ENCODE measurements at regions not wholly inside any gene's neighbourhood (a gene's known extent, or its start where the extent isn't known, plus 50 kb on each side); places are given as distances from the start of the nearest gene placed in this dataset.

GRCh38 chr7:45347804-45348203, 190.2 kb downstream of the RAMP3 start:
- Histone ChIP-seq H3K9ac (ENCODE audit: insufficient read length, low read depth) (no peak overlapping the region), H3K9me3 (ENCODE audit: insufficient read depth, low read length) (no peaks in the 10 kb centered on the region), H3K4me1 (ENCODE audit: insufficient read depth, insufficient read length) (peaks cover 10% of the 10 kb centered on the region), H3K27me3 (ENCODE audit: insufficient read depth, insufficient read length) (no peaks in the 10 kb centered on the region), H3K36me3 (ENCODE audit: insufficient read depth, insufficient read length, low read length) (no peaks in the 10 kb centered on the region), H3K4me3 (ENCODE audit: insufficient read length, low read depth) (no peak overlapping the region)
- peak; percentile 63 for DNase-seq (ENCODE audit: low read depth, low spot score)
- TF ChIP-seq SUZ12 (IDR thresholded peaks at IDR 0.05; ENCODE audit: extremely low read depth, insufficient read depth, insufficient read length), result no peak
- no peak for TF ChIP-seq ZNF274 (IDR thresholded peaks at IDR 0.05; ENCODE audit: low read depth, low read length)
- TF ChIP-seq YY1 (IDR thresholded peaks at IDR 0.05; ENCODE audit: insufficient read depth, insufficient read length), result no peak

- Histone ChIP-seq H3K9ac (ENCODE audit: insufficient read length, low read depth) (no peak overlapping the region), H3K27me3 (ENCODE audit: insufficient read depth, insufficient read length) (no peaks in the 10 kb centered on the region), H3K36me3 (ENCODE audit: insufficient read depth, insufficient read length, low read length) (no peaks in the 10 kb centered on the region), H3K9me3 (ENCODE audit: insufficient read depth, low read length) (no peaks in the 10 kb centered on the region), H3K4me1 (ENCODE audit: insufficient read depth, insufficient read length) (peaks cover 10% of the 10 kb centered on the region), H3K4me3 (ENCODE audit: insufficient read length, low read depth) (no peak overlapping the region)
- DNase-seq (ENCODE audit: low read depth, low spot score), result no peak
- TF ChIP-seq SUZ12 (IDR thresholded peaks at IDR 0.05; ENCODE audit: extremely low read depth, insufficient read depth, insufficient read length) (no peak), YY1 (IDR thresholded peaks at IDR 0.05; ENCODE audit: insufficient read depth, insufficient read length) (no peak), ZNF274 (IDR thresholded peaks at IDR 0.05; ENCODE audit: low read depth, low read length) (no peak)
Measured at GRCh38 chr7:45349090-45349489, 191.5 kb downstream of the RAMP3 start.

GRCh38 chr7:45350896-45351295, 193.3 kb downstream of the RAMP3 start:
- Histone ChIP-seq H3K4me3 (ENCODE audit: insufficient read length, low read depth) (no peak overlapping the region), H3K36me3 (ENCODE audit: insufficient read depth, insufficient read length, low read length) (no peaks in the 10 kb centered on the region), H3K4me1 (ENCODE audit: insufficient read depth, insufficient read length) (peaks cover 10% of the 10 kb centered on the region), H3K9me3 (ENCODE audit: insufficient read depth, low read length) (no peaks in the 10 kb centered on the region), H3K9ac (ENCODE audit: insufficient read length, low read depth) (no peak overlapping the region), H3K27me3 (ENCODE audit: insufficient read depth, insufficient read length) (no peaks in the 10 kb centered on the region)
- TF ChIP-seq SUZ12 (IDR thresholded peaks at IDR 0.05; ENCODE audit: extremely low read depth, insufficient read depth, insufficient read length) (no peak), ZNF274 (IDR thresholded peaks at IDR 0.05; ENCODE audit: low read depth, low read length) (no peak), YY1 (IDR thresholded peaks at IDR 0.05; ENCODE audit: insufficient read depth, insufficient read length) (no peak)
- no peak for DNase-seq (ENCODE audit: low read depth, low spot score)

- no peaks in the 10 kb centered on the region; the same call in 1 of the 2 replicates for H3K9me3 ChIP-seq (ENCODE audit: insufficient read depth, low read length)
- no peaks in the 10 kb centered on the region for H3K4me1 ChIP-seq (ENCODE audit: insufficient read depth, insufficient read length)
- H3K36me3 ChIP-seq (ENCODE audit: insufficient read depth, insufficient read length, low read length), result no peaks in the 10 kb centered on the region
- TF ChIP-seq SUZ12 (IDR thresholded peaks at IDR 0.05; ENCODE audit: extremely low read depth, insufficient read depth, insufficient read length) (no peak), ZNF274 (IDR thresholded peaks at IDR 0.05; ENCODE audit: low read depth, low read length) (no peak), YY1 (IDR thresholded peaks at IDR 0.05; ENCODE audit: insufficient read depth, insufficient read length) (no peak)
- DNase-seq (ENCODE audit: low read depth, low spot score), result no peak
- no peak overlapping the region for H3K4me3 ChIP-seq (ENCODE audit: insufficient read length, low read depth)
- H3K27me3 ChIP-seq (ENCODE audit: insufficient read depth, insufficient read length), result no peaks in the 10 kb centered on the region
- no peak overlapping the region for H3K9ac ChIP-seq (ENCODE audit: insufficient read length, low read depth)
Measured at GRCh38 chr7:45358287-45358686, 200.7 kb downstream of the RAMP3 start.

DNA sequence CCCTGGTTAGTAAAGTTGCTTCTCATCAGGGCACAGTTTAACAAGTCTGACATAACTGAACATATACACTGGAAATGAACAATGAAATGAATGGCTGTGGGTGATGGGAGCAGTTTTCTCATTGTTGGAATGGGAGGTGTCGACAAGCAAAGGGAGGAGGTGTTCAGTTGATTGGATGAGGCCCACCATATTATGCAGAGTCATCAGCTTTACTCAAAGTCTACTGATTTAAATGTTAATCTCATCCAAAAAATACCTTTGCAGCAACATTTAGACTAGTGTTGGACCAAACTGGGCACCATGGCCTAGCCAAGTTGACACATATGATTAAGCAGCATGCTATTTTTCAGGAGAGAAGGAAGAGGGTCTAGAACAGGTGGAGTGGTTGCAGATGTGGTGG, 201.7 kb downstream of the RAMP3 start:
- Histone ChIP-seq H3K9me3 (ENCODE audit: insufficient read depth, low read length) (no peaks in the 10 kb centered on the region; the same call in 1 of the 2 replicates), H3K27me3 (ENCODE audit: insufficient read depth, insufficient read length) (no peaks in the 10 kb centered on the region), H3K4me3 (ENCODE audit: insufficient read length, low read depth) (no peak overlapping the region), H3K4me1 (ENCODE audit: insufficient read depth, insufficient read length) (no peaks in the 10 kb centered on the region), H3K9ac (ENCODE audit: insufficient read length, low read depth) (no peak overlapping the region), H3K36me3 (ENCODE audit: insufficient read depth, insufficient read length, low read length) (no peaks in the 10 kb centered on the region)
- TF ChIP-seq ZNF274 (IDR thresholded peaks at IDR 0.05; ENCODE audit: low read depth, low read length) (no peak), SUZ12 (IDR thresholded peaks at IDR 0.05; ENCODE audit: extremely low read depth, insufficient read depth, insufficient read length) (no peak), YY1 (IDR thresholded peaks at IDR 0.05; ENCODE audit: insufficient read depth, insufficient read length) (no peak)
- DNase-seq (ENCODE audit: low read depth, low spot score), result no peak

DNA sequence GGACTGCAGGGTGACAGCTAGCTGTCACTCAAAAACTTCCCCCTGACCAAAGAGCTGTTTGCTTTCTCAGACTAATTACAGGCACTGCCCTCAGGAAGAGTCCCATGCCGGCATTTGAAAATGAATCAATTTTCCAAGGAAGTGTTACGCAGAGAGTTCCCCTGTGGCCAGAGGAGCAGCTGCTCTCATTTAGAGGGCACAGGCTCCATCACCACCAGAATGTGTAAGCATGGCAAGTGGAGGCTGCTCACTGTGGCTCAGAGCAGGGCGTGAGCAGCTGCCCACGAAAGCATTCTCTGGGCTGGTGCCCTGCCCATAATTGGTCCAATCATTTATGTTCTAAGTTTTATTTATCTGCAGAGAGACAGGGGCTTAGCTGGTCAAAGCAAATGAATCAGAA, 202.2 kb downstream of the RAMP3 start:
- Histone ChIP-seq H3K9me3 (ENCODE audit: insufficient read depth, low read length) (no peaks in the 10 kb centered on the region; the same call in 1 of the 2 replicates), H3K4me1 (ENCODE audit: insufficient read depth, insufficient read length) (no peaks in the 10 kb centered on the region), H3K9ac (ENCODE audit: insufficient read length, low read depth) (no peak overlapping the region), H3K36me3 (ENCODE audit: insufficient read depth, insufficient read length, low read length) (no peaks in the 10 kb centered on the region), H3K4me3 (ENCODE audit: insufficient read length, low read depth) (no peak overlapping the region), H3K27me3 (ENCODE audit: insufficient read depth, insufficient read length) (no peaks in the 10 kb centered on the region)
- TF ChIP-seq YY1 (IDR thresholded peaks at IDR 0.05; ENCODE audit: insufficient read depth, insufficient read length) (no peak), ZNF274 (IDR thresholded peaks at IDR 0.05; ENCODE audit: low read depth, low read length) (no peak), SUZ12 (IDR thresholded peaks at IDR 0.05; ENCODE audit: extremely low read depth, insufficient read depth, insufficient read length) (no peak)
- no peak for DNase-seq (ENCODE audit: low read depth, low spot score)

DNA sequence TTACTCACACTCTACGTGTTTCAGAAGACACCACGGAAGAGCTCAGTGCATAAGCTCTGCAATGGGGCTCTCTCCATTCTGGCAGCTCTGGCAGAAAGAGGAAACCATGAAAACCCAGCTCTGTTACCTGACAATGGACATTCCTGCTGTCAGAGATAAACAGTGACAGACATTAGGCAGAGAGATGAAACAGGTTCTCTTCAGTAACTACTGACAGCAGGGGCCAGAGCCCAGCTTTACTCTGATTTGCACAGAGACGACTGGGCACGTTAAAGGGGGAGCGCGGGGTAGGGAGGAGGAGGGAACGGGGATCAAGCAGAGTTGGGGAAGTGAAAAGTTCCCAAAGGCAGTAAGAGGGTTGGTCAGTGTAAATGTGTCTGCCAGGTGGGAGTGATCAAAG, 206.1 kb downstream of the RAMP3 start:
- no peak for DNase-seq (ENCODE audit: low read depth, low spot score)
- TF ChIP-seq SUZ12 (IDR thresholded peaks at IDR 0.05; ENCODE audit: extremely low read depth, insufficient read depth, insufficient read length), result no peak
- no peak for TF ChIP-seq ZNF274 (IDR thresholded peaks at IDR 0.05; ENCODE audit: low read depth, low read length)
- TF ChIP-seq YY1 (IDR thresholded peaks at IDR 0.05; ENCODE audit: insufficient read depth, insufficient read length), result no peak
- H3K36me3 ChIP-seq (ENCODE audit: insufficient read depth, insufficient read length, low read length), result no peaks in the 10 kb centered on the region
- H3K27me3 ChIP-seq (ENCODE audit: insufficient read depth, insufficient read length), result no peaks in the 10 kb centered on the region
- H3K4me3 ChIP-seq (ENCODE audit: insufficient read length, low read depth), result no peak overlapping the region
- peaks cover 2% of the 10 kb centered on the region for H3K4me1 ChIP-seq (ENCODE audit: insufficient read depth, insufficient read length)
- H3K9me3 ChIP-seq (ENCODE audit: insufficient read depth, low read length), result no peaks in the 10 kb centered on the region; the same call in 1 of the 2 replicates
- H3K9ac ChIP-seq (ENCODE audit: insufficient read length, low read depth), result no peak overlapping the region
